GM12878 (cell line): ENCODE measurements at regions not wholly inside any gene's neighbourhood (a gene's known extent, or its start where the extent isn't known, plus 50 kb on each side); places are given as distances from the start of the nearest gene placed in this dataset.

Experiments used
- ATAC-seq: fragments of 200-7000 bp; cut with Tn5 transposase; 3 replicates; pipeline ENCODE4 v1.9.1; 2020; ENCODE audit warnings: mild to moderate bottlenecking, moderate library complexity
- BruUV-seq: library from RNA; stranded (reverse); fragments of 400-500 nt; replicated peaks from 2 replicates; lab custom pipeline; 2021; lab: Mats Ljungman, UMichigan
- CTCF ChIA-PET: fragments of 300-600 bp; sonication (Branson Sonifier 250); formaldehyde crosslinking; extraction: SDS; loops from one replicate; lab custom pipeline; 2021; ENCODE audit warnings: inconsistent platforms; lab: Yijun Ruan, JAX
- POLR2A ChIA-PET: fragments of 350-600 bp; formaldehyde crosslinking; extraction: SDS; loops from one replicate; lab custom pipeline; 2021; ENCODE audit warnings: inconsistent platforms; lab: Charles Lee
- RAD21 ChIA-PET: fragments of 300-600 bp; sonication (Branson Sonifier 250); formaldehyde crosslinking; loops from one replicate; lab custom pipeline; 2023; ENCODE audit warnings: antibody characterized with exemption; ENCODE audit not compliant: unreplicated experiment; lab: Charles Lee
- SMC1A ChIA-PET: fragments of 300-600 bp; sonication (Branson Sonifier 250); formaldehyde crosslinking; loops from one replicate; lab custom pipeline; 2023; ENCODE audit not compliant: unreplicated experiment, uncharacterized antibody; lab: Charles Lee
- DNase-seq: peaks from one replicate; pipeline ENCODE4 v3.0.0-alpha.2; 2011; ENCODE audit warnings: low read depth, low spot score
- FAIRE-seq: peaks from 3 replicates; lab custom pipeline; 2011; peaks lifted over from hg19 to GRCh38; lab: Jason Lieb, UNC
- H2AFZ ChIP-seq: 2 replicates; pipeline ENCODE4 v1.6.0; 2011; ENCODE audit warnings: low read depth, low read length, control low read depth; ENCODE audit not compliant: control insufficient read depth
- H3K27ac ChIP-seq: 2 replicates; pipeline ENCODE4 v1.5.1; 2011; ENCODE audit warnings: control low read depth; ENCODE audit not compliant: control insufficient read depth, insufficient read depth
- H3K27me3 ChIP-seq, 2 experiments: replicated peaks in 1 of 2; 2 replicates each; pipeline versions ENCODE4 v1.6.0 to v1.6.1; 2011; ENCODE audit warnings: low read length in 1 of 2; ENCODE audit not compliant: control insufficient read depth in 2 of 2, insufficient read depth in 2 of 2
- H3K36me3 ChIP-seq, 2 experiments: 2 replicates each; pipeline ENCODE4 v1.5.1; 2011; ENCODE audit warnings: low read length in 1 of 2; ENCODE audit not compliant: control insufficient read depth in 2 of 2, insufficient read depth in 2 of 2
- H3K4me1 ChIP-seq: 2 replicates; pipeline ENCODE4 v1.6.1; 2011; ENCODE audit warnings: mild to moderate bottlenecking, low read length, moderate library complexity, mixed read lengths; ENCODE audit not compliant: control insufficient read depth, insufficient read depth
- H3K4me2 ChIP-seq: 2 replicates; pipeline ENCODE4 v1.6.0; 2011; ENCODE audit warnings: control low read depth; ENCODE audit not compliant: control insufficient read depth, insufficient read depth
- H3K4me3 ChIP-seq: fragments of 200-600 bp; sonication (generic); 2 replicates; pipeline ENCODE4 v1.5.1; 2016
- H3K79me2 ChIP-seq: 2 replicates; pipeline ENCODE4 v1.6.0; 2011; ENCODE audit warnings: low read length; ENCODE audit not compliant: control insufficient read depth, insufficient read depth
- H3K9ac ChIP-seq: 2 replicates; pipeline ENCODE4 v1.8.0; 2011; ENCODE audit warnings: low read length, control low read depth, mixed read lengths; ENCODE audit not compliant: control insufficient read depth, insufficient read depth
- H3K9me3 ChIP-seq: replicated peaks from 3 replicates; pipeline ENCODE4 v1.5.1; 2011; ENCODE audit warnings: mild to moderate bottlenecking, low read length; ENCODE audit not compliant: control insufficient read depth, insufficient read depth
- H4K20me1 ChIP-seq: 2 replicates; pipeline ENCODE4 v1.6.0; 2011; ENCODE audit not compliant: control insufficient read depth, insufficient read depth
- BCL11A ChIP-seq: IDR thresholded peaks from 2 replicates; pipeline ENCODE4 v1.6.1; 2011; ENCODE audit warnings: low read depth, low read length
- BHLHE40 ChIP-seq, 2 experiments: fragments of 450-650 bp in 1 of 2; IDR thresholded peaks; 2 replicates each; pipeline ENCODE4 v1.6.1; 2011 to 2017; ENCODE audit warnings: low read depth in 2 of 2, borderline replicate concordance in 1 of 2, improper control_type of control experiment in 1 of 2, low read length in 1 of 2, mild to moderate bottlenecking in 1 of 2
- CBFB ChIP-seq: IDR thresholded peaks from 2 replicates; pipeline ENCODE4 v1.6.1; 2016; ENCODE audit warnings: antibody characterized with exemption, low read depth
- KAT2A ChIP-seq: conservative IDR thresholded peaks from 2 replicates; pipeline ENCODE4 v1.6.1; 2011; ENCODE audit warnings: low read depth, low read length; ENCODE audit not compliant: control insufficient read depth
- LARP7 ChIP-seq: fragments of 450-650 bp; IDR thresholded peaks from 2 replicates; pipeline ENCODE4 v1.6.1; 2017; ENCODE audit warnings: mild to moderate bottlenecking
- MEF2B ChIP-seq: fragments of 450-650 bp; IDR thresholded peaks from 2 replicates; pipeline ENCODE4 v1.6.1; 2018; ENCODE audit warnings: mild to moderate bottlenecking, moderate library complexity; ENCODE audit not compliant: partially characterized antibody, poor library complexity, severe bottlenecking
- MTA2 ChIP-seq: fragments of 450-650 bp; IDR thresholded peaks from 2 replicates; pipeline ENCODE4 v1.6.1; 2016; ENCODE audit warnings: low read depth, mild to moderate bottlenecking, moderate library complexity
- NR2C1 ChIP-seq: fragments of 450-650 bp; IDR thresholded peaks from 2 replicates; pipeline ENCODE4 v1.6.1; 2017; ENCODE audit warnings: antibody characterized with exemption, mild to moderate bottlenecking, moderate library complexity
- PAX5 ChIP-seq: IDR thresholded peaks from 2 replicates; pipeline ENCODE4 v1.6.1; 2011; ENCODE audit warnings: low read depth, low read length, borderline replicate concordance
- RELB ChIP-seq: fragments of 450-650 bp; IDR thresholded peaks from 2 replicates; pipeline ENCODE4 v1.6.1; 2017; ENCODE audit warnings: low read depth, mild to moderate bottlenecking, moderate library complexity
- SREBF2 ChIP-seq: IDR thresholded peaks from 2 replicates; pipeline ENCODE4 v1.6.1; 2012; ENCODE audit warnings: mild to moderate bottlenecking, low read length
- TCF12 ChIP-seq: IDR thresholded peaks from 2 replicates; pipeline ENCODE4 v1.6.1; 2011; ENCODE audit warnings: low read depth, mild to moderate bottlenecking, low read length
- ZNF207 ChIP-seq: fragments of 450-650 bp; IDR thresholded peaks from 2 replicates; pipeline ENCODE4 v1.6.1; 2014; ENCODE audit warnings: antibody characterized with exemption, mild to moderate bottlenecking, borderline replicate concordance
- ZNF687 ChIP-seq: fragments of 450-650 bp; IDR thresholded peaks from 2 replicates; pipeline ENCODE4 v1.6.1; 2017; ENCODE audit warnings: mild to moderate bottlenecking, moderate library complexity
- WGBS: methylation state at CpG from one replicate; pipeline ENCODE4 v1.1.6; 2016; ENCODE audit warnings: low lambda C conversion rate; ENCODE audit not compliant: insufficient replicate concordance, insufficient coverage; ENCODE audit errors: missing lambda C conversion rate; 5-methylcytosine and 5-hydroxymethylcytosine counted together
- in situ Hi-C: fragments of 300-500 bp; cut with MboI; formaldehyde crosslinking; loops from 9 replicates; pipeline ENCODE4 v1.14.3; 2018; ENCODE audit warnings: mixed read lengths
- intact Hi-C: fragments of 100-400 bp; cut with micrococcal nuclease; formaldehyde crosslinking; loops from one replicate; pipeline ENCODE4 v1.14.2; 2022; ENCODE audit not compliant: unreplicated experiment

DNA sequence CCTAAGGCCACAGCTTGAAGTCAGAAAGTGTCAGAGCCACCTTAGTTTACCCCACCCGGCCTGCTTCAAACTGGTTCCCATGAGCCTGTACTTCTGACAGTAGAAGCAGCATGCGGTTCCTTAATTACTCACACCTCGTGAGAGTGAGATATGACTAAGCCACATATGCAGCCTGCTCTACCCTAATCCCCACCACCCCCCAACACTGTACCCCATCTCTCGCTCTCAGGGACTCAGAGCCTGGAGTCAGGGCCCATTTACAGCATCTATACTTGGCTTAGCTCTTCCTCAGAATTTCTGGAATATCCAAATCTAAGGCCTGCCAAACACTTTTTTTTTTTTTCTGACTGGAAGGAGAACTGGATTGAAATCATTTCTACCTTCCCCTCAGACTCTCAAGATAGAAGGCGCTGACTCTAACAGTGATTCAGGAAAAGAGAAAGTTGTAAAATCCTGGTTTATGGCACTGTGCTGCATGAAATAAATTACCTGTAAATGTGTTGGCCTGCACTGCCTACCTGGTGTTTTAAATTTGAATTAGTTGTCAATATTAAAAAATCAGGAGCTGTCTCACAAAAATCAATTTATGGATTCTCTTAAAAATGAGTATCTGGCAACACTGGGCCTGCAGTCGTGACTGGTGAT lies 360.0 kb downstream of the RND3 start:
- Histone ChIP-seq H3K4me1 (no peaks in the 10 kb centered on the region; the same call in 1 of the 2 replicates), H3K36me3 (no peaks in the 10 kb centered on the region), H3K27ac (no peak overlapping the region), H3K79me2 (no peaks in the 10 kb centered on the region), H3K4me2 (no peak overlapping the region), H2AFZ (no peak overlapping the region), H3K9ac (no peak overlapping the region), H3K4me3 (no peak overlapping the region), H4K20me1 (no peaks in the 10 kb centered on the region), H3K27me3 (0 out of 4 replicates have a peak, but pooled peaks cover 0 to 1% of the 10 kb centered on the region in 2 experiments), H3K9me3 (no peaks in the 10 kb centered on the region; the same call in 1 of the 3 replicates)
- intact Hi-C loops (loop anchor here (5.0 kb wide), 1 partner anchor 360 kb away; the partner anchor contains the start of gene RND3), in situ Hi-C loops (no loop called here)
- CTCF ChIA-PET, result interaction anchor here (0.9 kb wide), 1 partner anchor 30 kb away, joined by 3 read pairs; no protein-coding TSS in a partner anchor
- no peak for TF ChIP-seq CBFB
- TF ChIP-seq ZNF207, result no peak
- TF ChIP-seq PAX5, result peak; percentile 38; the same call in 1 of the 2 replicates
- peak; percentile 35; the same call in 1 of the 2 replicates for TF ChIP-seq TCF12
- TF ChIP-seq LARP7, result no peak
- peak; percentile 78; the same call in 1 of the 2 replicates for TF ChIP-seq BCL11A
- TF ChIP-seq BHLHE40 (IDR thresholded peaks at IDR 0.05; ENCODE audit: borderline replicate concordance in 1 of 2, low read depth in 2 of 2, low read length in 1 of 2), result peak; percentile 55 to 83; a peak in 3 of 4 replicates
- no peak for TF ChIP-seq KAT2A
- TF ChIP-seq SREBF2, result no peak
- TF ChIP-seq MTA2, result peak; percentile 33; the same call in 1 of the 2 replicates
- TF ChIP-seq MEF2B, result peak; percentile 42
- TF ChIP-seq RELB, result 0 out of 2 replicates have a peak, but pooled peaks have one; percentile 26
- TF ChIP-seq NR2C1, result no peak
- peak; percentile 40; the same call in 1 of the 2 replicates for TF ChIP-seq ZNF687
- 40% methylated on average over 6 of the region's 6 CpGs for WGBS
- FAIRE-seq, result no peak
- peak; percentile 37 for DNase-seq
- SMC1A ChIA-PET, result interaction anchor here (0.6 to 1.7 kb wide), 8 partner anchors 13 to 1100 kb away, joined by 3 to 5 read pairs (median 4); no protein-coding TSS in a partner anchor
- peak; percentile 81 for ATAC-seq
- BruUV-seq, result no TSS peak
- RAD21 ChIA-PET, result interaction anchor here (0.5 to 2.4 kb wide), 9 partner anchors 14 to 1731 kb away, joined by 3 to 7 read pairs (median 3); no protein-coding TSS in a partner anchor
- POLR2A ChIA-PET, result interaction anchor here (0.9 kb wide), 1 partner anchor 358 kb away, joined by 3 read pairs; no protein-coding TSS in a partner anchor
